Breast epithelium (tissue), 3 donors: ENCODE measurements at regions not wholly inside any gene's neighbourhood (a gene's known extent, or its start where the extent isn't known, plus 50 kb on each side); places are given as distances from the start of the nearest gene placed in this dataset.

Experiments used
- CTCF ChIP-seq, 3 donors: fragments of 450-650 bp; IDR thresholded peaks; one replicate each; pipeline ENCODE4 v1.5.1; 2016 to 2017; ENCODE audit warnings: antibody characterized with exemption in 3 of 3, mild to moderate bottlenecking in 3 of 3, moderate library complexity in 3 of 3
- POLR2A ChIP-seq: fragments of 450-650 bp; IDR thresholded peaks from one replicate; pipeline ENCODE4 v1.6.1; 2016; ENCODE audit warnings: antibody characterized with exemption, mild to moderate bottlenecking, moderate library complexity
- POLR2AphosphoS5 ChIP-seq, 3 donors: sonication (generic); formaldehyde crosslinking; IDR thresholded peaks; one replicate each; pipeline ENCODE4 v1.6.1; 2017; ENCODE audit warnings: antibody characterized with exemption in 3 of 3

DNA sequence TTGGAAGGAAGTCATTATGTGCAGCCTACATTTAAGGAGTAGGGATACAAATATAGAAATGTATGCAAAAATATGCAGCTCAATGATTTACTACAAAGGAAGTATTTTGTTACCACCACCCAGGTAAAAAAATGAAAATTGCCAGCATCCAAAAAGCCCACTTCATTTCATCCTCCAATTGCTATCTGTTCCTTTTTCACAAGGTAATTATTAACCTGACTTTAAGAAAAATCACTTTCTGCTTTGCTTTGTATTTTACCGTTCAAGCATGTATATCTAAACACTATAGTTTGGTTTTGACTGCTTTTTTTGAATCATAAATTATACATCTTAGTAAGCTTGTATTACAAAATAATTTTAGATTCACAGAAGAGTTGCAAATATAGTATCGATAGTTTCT, 768.5 kb upstream of the GJE1 start:
- TF ChIP-seq CTCF (IDR thresholded peaks at IDR 0.05) (no peak), POLR2A (no peak), POLR2AphosphoS5 (IDR thresholded peaks at IDR 0.05) (no peak)
